CD4-positive, alpha-beta T cell treated with Interleukin-15 for 1 hour (primary cell): ENCODE measurements at regions not wholly inside any gene's neighbourhood (a gene's known extent, or its start where the extent isn't known, plus 50 kb on each side); places are given as distances from the start of the nearest gene placed in this dataset.
"Not testable (repeated sequence)": the region's sequence is repeated elsewhere in the genome, so short reads cannot be mapped to it uniquely, and the experiment has no call there.

Experiments
- DNase-seq: peaks from one replicate; pipeline ENCODE4 v3.0.0-alpha.2; 2020

GRCh38 chr2:215793747-215794595 is 219.4 kb downstream of the MREG start:
- peak; percentile 30 for DNase-seq

GRCh38 chr2:215791481-215791937 is 221.8 kb downstream of the MREG start:
- no peak for DNase-seq

GRCh38 chr2:215790523-215791421 is 222.6 kb downstream of the MREG start:
- DNase-seq = no peak

- no peak for DNase-seq
These were observed 225.7 kb downstream of the MREG start for GRCh38 chr2:215787565-215788178.

GRCh38 chr2:215787025-215787424 is 226.3 kb downstream of the MREG start:
- no peak for DNase-seq

GRCh38 chr2:215784371-215784783 is 229.0 kb downstream of the MREG start:
- no peak for DNase-seq

- not testable (repeated sequence) for DNase-seq
These were observed 229.7 kb downstream of the MREG start for GRCh38 chr2:215783640-215784039.

GRCh38 chr2:215782965-215783364 is 230.4 kb downstream of the MREG start:
- no peak for DNase-seq

GRCh38 chr2:215782295-215782694 is 231.1 kb downstream of the MREG start:
- no peak for DNase-seq

- DNase-seq = no peak
These were observed 232.3 kb downstream of the MREG start for GRCh38 chr2:215780907-215781685.

- no peak for DNase-seq
These were observed 233.0 kb downstream of the MREG start for GRCh38 chr2:215780313-215780712.

- DNase-seq = no peak
These were observed 233.4 kb downstream of the MREG start for GRCh38 chr2:215779912-215780311.

GRCh38 chr2:215777465-215778044 is 235.8 kb downstream of the MREG start:
- DNase-seq = no peak

GRCh38 chr2:215775106-215775505 is 238.2 kb downstream of the MREG start:
- DNase-seq = no peak

- DNase-seq = peak; percentile 60
These were observed 239.6 kb downstream of the MREG start for GRCh38 chr2:215773728-215774127.

GRCh38 chr2:215772634-215773563 is 240.5 kb downstream of the MREG start:
- no peak for DNase-seq

GRCh38 chr2:215772003-215772402 is 241.3 kb downstream of the MREG start:
- DNase-seq = no peak

GRCh38 chr2:215771241-215771640 is 242.1 kb downstream of the MREG start:
- DNase-seq = no peak

- no peak for DNase-seq
These were observed 242.7 kb downstream of the MREG start for GRCh38 chr2:215770668-215771067.

GRCh38 chr2:215769246-215769645 is 244.1 kb downstream of the MREG start:
- no peak for DNase-seq

- DNase-seq = no peak
These were observed 245.7 kb downstream of the MREG start for GRCh38 chr2:215767625-215768024.
